DOHH2 (cell line): ENCODE measurements at regions not wholly inside any gene's neighbourhood (a gene's known extent, or its start where the extent isn't known, plus 50 kb on each side); places are given as distances from the start of the nearest gene placed in this dataset.
"Not testable (repeated sequence)": the region's sequence is repeated elsewhere in the genome, so short reads cannot be mapped to it uniquely, and the experiment has no call there.

Experiments used
- H3F3A ChIP-seq: fragments of 200-600 bp; sonication (generic), shearing (Covaris generic); 2 replicates; pipeline ENCODE4 v1.6.0; 2016; ENCODE audit warnings: antibody characterized with exemption, mild to moderate bottlenecking; ENCODE audit not compliant: control insufficient read depth, insufficient read depth
- H3K27ac ChIP-seq: fragments of 200-600 bp; sonication (generic); 2 replicates; pipeline ENCODE4 v1.5.1; 2014; ENCODE audit warnings: low read depth, mild to moderate bottlenecking, low read length, moderate library complexity
- H3K27me3 ChIP-seq: fragments of 200-600 bp; sonication (generic); 2 replicates; pipeline ENCODE4 v1.6.1; 2014; ENCODE audit warnings: mild to moderate bottlenecking, low read length, mixed read lengths; ENCODE audit not compliant: control insufficient read depth
- H3K36me3 ChIP-seq: fragments of 200-600 bp; sonication (generic); 2 replicates; pipeline ENCODE4 v1.6.1; 2014; ENCODE audit warnings: mild to moderate bottlenecking, low read length, moderate library complexity, mixed read lengths; ENCODE audit not compliant: control insufficient read depth
- H3K4me1 ChIP-seq: fragments of 200-600 bp; sonication (generic); 2 replicates; pipeline ENCODE4 v1.6.1; 2014; ENCODE audit warnings: mild to moderate bottlenecking, low read length, mixed read lengths; ENCODE audit not compliant: control insufficient read depth
- H3K4me2 ChIP-seq: fragments of 200-600 bp; sonication (generic); 2 replicates; pipeline ENCODE4 v1.6.0; 2014; ENCODE audit warnings: mild to moderate bottlenecking, low read length, moderate library complexity
- H3K4me3 ChIP-seq: fragments of 200-600 bp; sonication (generic); 2 replicates; pipeline ENCODE4 v1.5.1; 2014; ENCODE audit warnings: mild to moderate bottlenecking, low read length, mixed read lengths
- H3K79me2 ChIP-seq: fragments of 200-600 bp; sonication (generic); 2 replicates; pipeline ENCODE4 v1.6.1; 2014; ENCODE audit warnings: mild to moderate bottlenecking, low read length, mixed read lengths; ENCODE audit not compliant: control insufficient read depth
- H3K9me2 ChIP-seq: fragments of 200-600 bp; sonication (generic); replicated peaks from 2 replicates; pipeline ENCODE4 v1.6.1; 2014; ENCODE audit warnings: mild to moderate bottlenecking, low read length, mixed read lengths; ENCODE audit not compliant: control insufficient read depth
- H3K9me3 ChIP-seq: fragments of 200-600 bp; sonication (generic); 2 replicates; pipeline ENCODE4 v1.6.1; 2014; ENCODE audit warnings: antibody characterized with exemption, low read length, mixed read lengths; ENCODE audit not compliant: control insufficient read depth, insufficient read depth
- H4K20me1 ChIP-seq: fragments of 200-600 bp; sonication (generic); 2 replicates; pipeline ENCODE4 v1.6.0; 2014; ENCODE audit warnings: low read depth, mild to moderate bottlenecking, antibody characterized with exemption, low read length, moderate library complexity; ENCODE audit not compliant: control insufficient read depth, insufficient read depth
- CTCF ChIP-seq: fragments of 200-600 bp; sonication (generic); IDR thresholded peaks from one replicate; pipeline ENCODE4 v1.5.1; 2014; ENCODE audit warnings: antibody characterized with exemption, mild to moderate bottlenecking, low read depth, low read length; ENCODE audit not compliant: poor library complexity, severe bottlenecking
- EZH2phosphoT487 ChIP-seq: fragments of 200-600 bp; sonication (generic); IDR thresholded peaks from 2 replicates; pipeline ENCODE4 v1.6.1; 2017; ENCODE audit warnings: borderline replicate concordance, mild to moderate bottlenecking, antibody characterized with exemption, low read length, moderate library complexity, mixed read lengths

DNA sequence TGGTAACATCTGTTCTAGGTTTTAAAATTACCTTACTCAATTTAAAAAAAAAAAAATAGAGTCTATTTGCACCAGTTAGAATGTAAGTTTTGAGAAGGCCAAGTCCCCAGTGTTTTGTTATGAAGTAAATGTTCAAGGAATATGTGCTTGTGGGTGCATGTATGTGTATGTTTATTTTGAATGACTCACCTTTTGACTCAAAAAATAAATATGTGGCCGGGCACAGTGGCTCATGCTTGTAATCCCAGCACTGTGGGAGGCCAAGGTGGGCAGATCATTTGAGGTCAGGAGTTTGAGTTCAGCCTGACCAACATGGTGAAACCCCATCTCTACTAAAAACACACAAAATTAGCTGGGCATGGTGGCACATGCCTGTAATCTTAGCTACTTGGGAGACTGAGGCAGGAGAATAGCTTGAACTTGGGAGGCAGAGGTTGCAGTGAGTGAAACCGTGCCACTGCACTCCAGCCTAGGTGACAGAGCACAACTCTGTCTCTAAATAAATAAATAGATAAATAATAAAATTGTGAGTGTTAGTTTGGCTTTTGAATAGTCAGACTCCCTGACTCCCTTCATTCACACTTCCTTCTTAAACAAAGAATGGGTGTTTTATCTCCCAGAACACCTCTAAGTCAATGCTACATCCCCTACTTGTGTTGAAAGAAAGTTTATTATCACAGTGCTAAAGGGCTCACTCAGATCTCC, 511.3 kb upstream of the PCDH7 start:
- TF ChIP-seq EZH2phosphoT487, result no peak
- TF ChIP-seq CTCF, result no peak
- H3K9me3 ChIP-seq, result no peaks in the 10 kb centered on the region
- H4K20me1 ChIP-seq, result no peaks in the 10 kb centered on the region
- H3K4me2 ChIP-seq, result no peak overlapping the region
- no peaks in the 10 kb centered on the region for H3K27me3 ChIP-seq
- no peaks in the 10 kb centered on the region for H3K4me1 ChIP-seq
- no peaks in the 10 kb centered on the region for H3K79me2 ChIP-seq
- H3K27ac ChIP-seq, result no peak overlapping the region
- H3K36me3 ChIP-seq, result no peaks in the 10 kb centered on the region
- H3F3A ChIP-seq, result no peaks in the 10 kb centered on the region
- no peaks in the 10 kb centered on the region for H3K9me2 ChIP-seq
- H3K4me3 ChIP-seq, result no peak overlapping the region

DNA sequence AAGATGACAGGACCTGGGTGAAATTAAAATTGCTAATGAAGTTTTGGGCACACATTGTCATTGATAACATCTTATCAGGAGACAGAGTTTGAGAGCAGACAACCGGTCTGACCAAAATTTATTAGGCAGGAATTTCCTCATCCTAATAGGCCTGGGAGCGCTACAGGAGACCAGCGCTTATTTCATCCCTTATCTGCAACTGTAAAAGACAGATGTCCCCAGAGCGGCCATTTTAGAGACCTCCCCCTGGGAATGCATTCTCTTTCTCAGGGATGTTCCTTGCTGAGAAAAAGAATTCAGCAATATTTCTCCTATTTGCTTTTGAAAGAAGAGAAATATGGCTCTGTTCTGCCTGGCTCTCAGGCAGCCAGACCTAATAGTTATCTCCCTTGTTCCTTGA, 504.2 kb upstream of the PCDH7 start:
- H3K9me2 ChIP-seq, H3K27me3 ChIP-seq, H3K4me2 ChIP-seq, H4K20me1 ChIP-seq, H3K4me3 ChIP-seq, H3K4me1 ChIP-seq, H3K79me2 ChIP-seq, H3K9me3 ChIP-seq, H3K27ac ChIP-seq, H3F3A ChIP-seq, H3K36me3 ChIP-seq: not testable (repeated sequence)

- H3F3A ChIP-seq, result no peaks in the 10 kb centered on the region
- H3K79me2 ChIP-seq, result no peaks in the 10 kb centered on the region
- no peaks in the 10 kb centered on the region for H4K20me1 ChIP-seq
- no peak for TF ChIP-seq EZH2phosphoT487
- no peak for TF ChIP-seq CTCF
- no peaks in the 10 kb centered on the region for H3K9me2 ChIP-seq
- no peaks in the 10 kb centered on the region for H3K4me1 ChIP-seq
- H3K4me2 ChIP-seq, result no peak overlapping the region
- H3K27me3 ChIP-seq, result no peaks in the 10 kb centered on the region
- H3K4me3 ChIP-seq, result no peak overlapping the region
- H3K27ac ChIP-seq, result no peak overlapping the region
- no peaks in the 10 kb centered on the region; the same call in 1 of the 2 replicates for H3K9me3 ChIP-seq
- H3K36me3 ChIP-seq, result no peaks in the 10 kb centered on the region
These were observed 475.0 kb upstream of the PCDH7 start for GRCh38 chr4:30245140-30245539.

DNA sequence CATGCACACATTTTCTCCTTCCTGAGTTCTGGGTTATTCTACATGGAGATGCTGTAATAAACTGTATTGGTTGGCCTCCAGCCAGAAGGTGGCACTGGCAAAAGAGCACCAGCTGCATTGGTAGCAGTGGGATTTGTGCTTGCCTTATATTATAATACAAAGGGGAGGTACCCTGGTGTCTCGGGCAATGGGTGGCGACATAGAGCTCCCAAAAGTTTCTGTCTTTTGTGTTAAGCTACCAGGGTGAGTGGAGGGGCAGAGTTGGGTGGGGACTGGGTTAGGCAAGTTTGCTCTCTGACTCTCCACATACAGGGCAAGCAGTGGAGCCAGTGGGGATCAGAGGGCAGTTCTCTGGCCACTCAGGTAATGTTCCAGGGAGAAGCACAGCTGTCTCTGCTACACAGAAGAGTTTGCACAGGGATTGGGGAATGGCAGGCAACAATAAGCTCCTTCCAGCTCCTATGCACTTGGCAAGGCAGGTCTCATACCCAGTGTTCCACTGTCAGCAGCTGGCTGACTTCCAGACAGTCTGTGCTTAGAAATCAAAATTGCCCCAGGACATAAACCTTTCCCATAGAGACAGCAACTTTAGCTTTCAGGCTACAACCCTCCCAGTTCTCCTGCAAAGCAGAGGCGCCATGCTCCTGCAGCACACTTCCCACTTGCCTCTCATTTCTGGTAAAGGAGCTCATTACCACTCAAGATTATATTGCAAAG, 463.9 kb upstream of the PCDH7 start:
- H3K9me2 ChIP-seq, result no peaks in the 10 kb centered on the region
- H3K27ac ChIP-seq, result no peak overlapping the region
- H3F3A ChIP-seq, result no peaks in the 10 kb centered on the region
- H3K27me3 ChIP-seq, result no peaks in the 10 kb centered on the region
- no peak overlapping the region for H3K4me3 ChIP-seq
- no peaks in the 10 kb centered on the region for H3K4me1 ChIP-seq
- H3K9me3 ChIP-seq, result no peaks in the 10 kb centered on the region
- H3K36me3 ChIP-seq, result no peaks in the 10 kb centered on the region
- no peak overlapping the region for H3K4me2 ChIP-seq
- no peaks in the 10 kb centered on the region for H3K79me2 ChIP-seq
- TF ChIP-seq EZH2phosphoT487 (no peak), CTCF (no peak)
- no peaks in the 10 kb centered on the region for H4K20me1 ChIP-seq
